Breast epithelium (tissue), 4 donors: ENCODE measurements at regions not wholly inside any gene's neighbourhood (a gene's known extent, or its start where the extent isn't known, plus 50 kb on each side); places are given as distances from the start of the nearest gene placed in this dataset.

ENCODE experiments used
- DNase-seq, 2 donors: peaks; one replicate each; pipeline ENCODE4 v3.0.0-alpha.2; 2019; ENCODE audit warnings: low spot score in 2 of 2
- H3K27ac ChIP-seq, 2 donors: fragments of 200-600 bp; sonication (generic) in 1 of 2; one replicate each; pipeline ENCODE4 v1.5.1; 2016 to 2019; ENCODE audit warnings: mild to moderate bottlenecking in 1 of 2
- H3K27me3 ChIP-seq, 2 donors: fragments of 200-600 bp; sonication (generic) in 1 of 2; one replicate each; pipeline versions ENCODE4 v1.5.1 to v1.6.0; 2017 to 2019; ENCODE audit warnings: control low read depth in 1 of 2, mild to moderate bottlenecking in 1 of 2
- H3K36me3 ChIP-seq: fragments of 200-600 bp; one replicate; pipeline ENCODE4 v1.5.1; 2019
- H3K4me1 ChIP-seq, 2 donors: fragments of 200-600 bp; sonication (generic); one replicate each; pipeline ENCODE4 v1.5.1; 2016 to 2019; ENCODE audit warnings: control low read depth in 1 of 2
- H3K4me3 ChIP-seq, 3 donors: fragments of 200-600 bp; sonication (generic); 1 replicate in 2 of 3; 2 replicates in 1 of 3; pipeline ENCODE4 v1.5.1; 2016 to 2019; ENCODE audit warnings: mild to moderate bottlenecking in 3 of 3, moderate library complexity in 2 of 3
- H3K9me3 ChIP-seq, 2 donors: fragments of 200-600 bp; sonication (generic) in 1 of 2; one replicate each; pipeline ENCODE4 v1.5.1; 2016 to 2019; ENCODE audit warnings: control low read depth in 1 of 2
- CTCF ChIP-seq, 3 donors: fragments of 450-650 bp; IDR thresholded peaks; one replicate each; pipeline ENCODE4 v1.5.1; 2016 to 2017; ENCODE audit warnings: antibody characterized with exemption in 3 of 3, mild to moderate bottlenecking in 3 of 3, moderate library complexity in 3 of 3
- POLR2A ChIP-seq: fragments of 450-650 bp; IDR thresholded peaks from one replicate; pipeline ENCODE4 v1.6.1; 2016; ENCODE audit warnings: antibody characterized with exemption, mild to moderate bottlenecking, moderate library complexity
- POLR2AphosphoS5 ChIP-seq, 3 donors: sonication (generic); formaldehyde crosslinking; IDR thresholded peaks; one replicate each; pipeline ENCODE4 v1.6.1; 2017; ENCODE audit warnings: antibody characterized with exemption in 3 of 3
- intact Hi-C: fragments of 100-400 bp; cut with DNase I; formaldehyde crosslinking; loops from one replicate; pipeline ENCODE4 v1.15.1; 2023; ENCODE audit warnings: low total_unique reads

GRCh38 chr11:8323161-8323935, 59.7 kb upstream of the LMO1 start:
- peak in 1 of 2 donors; percentile 17 for DNase-seq
- Histone ChIP-seq H3K36me3 (no peaks in the 10 kb centered on the region), H3K4me1 (no peaks in the 10 kb centered on the region), H3K4me3 (no peak overlapping the region), H3K9me3 (no peaks in the 10 kb centered on the region), H3K27me3 (no peaks in the 10 kb centered on the region), H3K27ac (no peak overlapping the region)
- TF ChIP-seq POLR2A: no peak
- no peak for TF ChIP-seq CTCF (IDR thresholded peaks at IDR 0.05)
- TF ChIP-seq POLR2AphosphoS5 (IDR thresholded peaks at IDR 0.05): no peak
- intact Hi-C loops: no loop called here

GRCh38 chr11:8321876-8322275, 58.2 kb upstream of the LMO1 start:
- no peaks in the 10 kb centered on the region for H3K9me3 ChIP-seq
- DNase-seq: peak in 1 of 2 donors; percentile 39
- intact Hi-C loops: no loop called here

GRCh38 chr11:8320076-8320475, 56.4 kb upstream of the LMO1 start:
- DNase-seq: peak in 1 of 2 donors; percentile 3
- TF ChIP-seq CTCF (IDR thresholded peaks at IDR 0.05) (no peak), POLR2AphosphoS5 (IDR thresholded peaks at IDR 0.05) (no peak), POLR2A (no peak)
- intact Hi-C loops: no loop called here
- Histone ChIP-seq H3K9me3 (no peaks in the 10 kb centered on the region), H3K4me3 (no peak overlapping the region), H3K36me3 (no peaks in the 10 kb centered on the region), H3K27me3 (no peaks in the 10 kb centered on the region), H3K4me1 (no peaks in the 10 kb centered on the region), H3K27ac (no peak overlapping the region)

More at GRCh38 chr11:8321876-8322275, 58.2 kb upstream of the LMO1 start:
- TF ChIP-seq POLR2A: no peak
- TF ChIP-seq POLR2AphosphoS5 (IDR thresholded peaks at IDR 0.05): no peak
- no peak for TF ChIP-seq CTCF (IDR thresholded peaks at IDR 0.05)
- Histone ChIP-seq H3K27me3 (no peaks in the 10 kb centered on the region), H3K36me3 (no peaks in the 10 kb centered on the region), H3K4me3 (no peak overlapping the region), H3K27ac (no peak overlapping the region), H3K4me1 (no peaks in the 10 kb centered on the region)

- no peaks in the 10 kb centered on the region for H3K27me3 ChIP-seq
- H3K4me3 ChIP-seq: no peak overlapping the region
- peak in 1 of 2 donors; percentile 20 for DNase-seq
- intact Hi-C loops: no loop called here
- H3K27ac ChIP-seq: no peak overlapping the region
- H3K36me3 ChIP-seq: no peaks in the 10 kb centered on the region
- TF ChIP-seq CTCF (IDR thresholded peaks at IDR 0.05) (no peak), POLR2AphosphoS5 (IDR thresholded peaks at IDR 0.05) (no peak), POLR2A (no peak)
- H3K4me1 ChIP-seq: no peaks in the 10 kb centered on the region
- no peaks in the 10 kb centered on the region for H3K9me3 ChIP-seq
These were observed 54.9 kb upstream of the LMO1 start for GRCh38 chr11:8318536-8318935.

DNA sequence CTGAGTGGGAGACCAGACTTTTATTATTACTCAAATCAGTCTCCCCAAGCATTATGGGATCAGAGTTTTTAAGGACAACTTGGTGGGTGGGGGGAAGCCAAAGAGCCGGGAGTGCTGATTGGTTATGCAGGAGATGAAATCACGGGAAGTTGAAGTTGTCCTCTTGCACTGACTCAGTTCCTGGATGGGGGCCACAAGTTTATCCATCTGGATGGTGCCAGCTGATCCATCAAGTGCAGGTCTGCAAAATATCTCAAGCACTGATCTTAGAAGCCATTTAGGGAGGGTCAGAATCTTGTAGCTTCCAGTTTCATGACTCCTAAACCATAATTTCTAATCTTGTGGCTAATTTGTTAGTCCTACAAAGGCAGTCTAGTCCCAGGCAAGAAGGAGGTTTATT, 53.5 kb upstream of the LMO1 start:
- H3K27ac ChIP-seq: no peak overlapping the region
- no peaks in the 10 kb centered on the region for H3K4me1 ChIP-seq
- intact Hi-C loops: no loop called here
- DNase-seq: no peak
- no peaks in the 10 kb centered on the region for H3K27me3 ChIP-seq
- H3K9me3 ChIP-seq: no peaks in the 10 kb centered on the region
- no peak overlapping the region for H3K4me3 ChIP-seq
- TF ChIP-seq CTCF (IDR thresholded peaks at IDR 0.05) (no peak), POLR2A (no peak), POLR2AphosphoS5 (IDR thresholded peaks at IDR 0.05) (no peak)
- H3K36me3 ChIP-seq: no peaks in the 10 kb centered on the region
